Natural killer cell (primary cell): ENCODE measurements at regions not wholly inside any gene's neighbourhood (a gene's known extent, or its start where the extent isn't known, plus 50 kb on each side); places are given as distances from the start of the nearest gene placed in this dataset.

Source experiments
- ATAC-seq, 3 donors: fragments of 150-1000 bp in 2 of 3; fragments of 200-7000 bp in 1 of 3; cut with Tn5 transposase; 1 replicate in 1 of 3; 2 replicates in 2 of 3; pipeline ENCODE4 v1.10.0; 2021; ENCODE audit warnings: mild to moderate bottlenecking in 2 of 3, moderate library complexity in 2 of 3
- DNase-seq, 2 donors: peaks; one replicate each; pipeline versions ENCODE4 v3.0.0 to v3.0.0-alpha.2; 2013 to 2021; ENCODE audit warnings: mixed read lengths in 1 of 2
- H3K27ac ChIP-seq: one replicate; pipeline ENCODE4 v1.5.1; 2013; ENCODE audit warnings: mild to moderate bottlenecking, low read length
- H3K27me3 ChIP-seq: one replicate; pipeline ENCODE4 v1.6.1; 2013; ENCODE audit warnings: low read length; ENCODE audit not compliant: control insufficient read depth, insufficient read depth
- H3K36me3 ChIP-seq: one replicate; pipeline ENCODE4 v1.6.1; 2013; ENCODE audit warnings: low read length; ENCODE audit not compliant: control insufficient read depth, insufficient read depth
- H3K4me1 ChIP-seq: one replicate; pipeline ENCODE4 v1.6.1; 2013; ENCODE audit warnings: low read length; ENCODE audit not compliant: control insufficient read depth, insufficient read depth
- H3K4me3 ChIP-seq: one replicate; pipeline ENCODE4 v1.5.1; 2013; ENCODE audit warnings: low read length
- H3K9me3 ChIP-seq: one replicate; pipeline ENCODE4 v1.6.1; 2013; ENCODE audit warnings: low read length; ENCODE audit not compliant: control insufficient read depth, insufficient read depth
- H3K27ac Mint-ChIP-seq, 2 donors: one replicate each; pipeline ENCODE4 v1.8.0; 2022; ENCODE audit warnings: mild to moderate bottlenecking in 2 of 2, mixed read lengths in 2 of 2, moderate library complexity in 1 of 2
- H3K27me3 Mint-ChIP-seq, 2 donors: one replicate each; pipeline ENCODE4 v1.8.0; 2022; ENCODE audit warnings: low read depth in 2 of 2, mixed read lengths in 2 of 2
- H3K36me3 Mint-ChIP-seq: one replicate; pipeline ENCODE4 v1.8.0; 2022; ENCODE audit warnings: mixed read lengths
- H3K4me1 Mint-ChIP-seq, 2 donors: one replicate each; pipeline ENCODE4 v1.8.0; 2022; ENCODE audit warnings: mixed read lengths in 2 of 2
- H3K4me3 Mint-ChIP-seq: one replicate; pipeline ENCODE4 v1.8.0; 2022; ENCODE audit warnings: mild to moderate bottlenecking, moderate library complexity, mixed read lengths
- H3K9me3 Mint-ChIP-seq, 2 donors: one replicate each; pipeline ENCODE4 v1.8.0; 2022; ENCODE audit warnings: mixed read lengths in 2 of 2
- CTCF ChIP-seq: fragments of 200-600 bp; IDR thresholded peaks from one replicate; pipeline ENCODE4 v1.8.0; 2022; ENCODE audit warnings: antibody characterized with exemption
- WGBS: methylation state at CpG from one replicate; pipeline ENCODE4 v1.1.7; 2013; ENCODE audit warnings: missing lambda C conversion rate; ENCODE audit not compliant: insufficient coverage; 5-methylcytosine and 5-hydroxymethylcytosine counted together
- intact Hi-C: fragments of 100-400 bp; cut with micrococcal nuclease; formaldehyde crosslinking; loops from one replicate; pipeline ENCODE4 v1.14.2; 2022

- Histone ChIP-seq H3K4me1 (no peaks in the 10 kb centered on the region), H3K4me3 (no peak overlapping the region), H3K9me3 (no peaks in the 10 kb centered on the region), H3K27me3 (no peaks in the 10 kb centered on the region), H3K27ac (no peak overlapping the region), H3K36me3 (no peaks in the 10 kb centered on the region)
- WGBS: no CpG with 5 or more reads among the region's 1 CpG
- no peak for TF ChIP-seq CTCF
- intact Hi-C loops: no loop called here
- Mint-ChIP-seq H3K4me3 (no peak overlapping the region), H3K27me3 (peaks cover 0 to 11% of the 10 kb centered on the region in 2 donors), H3K4me1 (no peaks in the 10 kb centered on the region), H3K27ac (no peak overlapping the region), H3K9me3 (peaks cover 0 to 5% of the 10 kb centered on the region in 2 donors), H3K36me3 (no peaks in the 10 kb centered on the region)
- DNase-seq: no peak
- ATAC-seq: no peak
These were observed 92.3 kb upstream of the DCN start for GRCh38 chr12:91274916-91275315.

GRCh38 chr12:91273560-91273959, 90.9 kb upstream of the DCN start:
- no peaks in the 10 kb centered on the region for H3K27me3 ChIP-seq
- TF ChIP-seq CTCF: no peak
- 95% methylated on average over 5 of the region's 5 CpGs for WGBS
- no peak overlapping the region for H3K27ac Mint-ChIP-seq
- H3K9me3 ChIP-seq: no peaks in the 10 kb centered on the region
- H3K27me3 Mint-ChIP-seq: peaks cover 0 to 11% of the 10 kb centered on the region in 2 donors
- DNase-seq: no peak
- H3K4me3 Mint-ChIP-seq: no peak overlapping the region
- intact Hi-C loops: no loop called here
- no peak overlapping the region for H3K27ac ChIP-seq
- H3K36me3 Mint-ChIP-seq: no peaks in the 10 kb centered on the region
- no peaks in the 10 kb centered on the region for H3K36me3 ChIP-seq
- H3K4me1 ChIP-seq: no peaks in the 10 kb centered on the region
- H3K4me1 Mint-ChIP-seq: no peaks in the 10 kb centered on the region
- ATAC-seq: no peak
- H3K9me3 Mint-ChIP-seq: peaks cover 0 to 5% of the 10 kb centered on the region in 2 donors
- no peak overlapping the region for H3K4me3 ChIP-seq

GRCh38 chr12:91272461-91273063, 89.9 kb upstream of the DCN start:
- no peaks in the 10 kb centered on the region for H3K4me1 ChIP-seq
- Mint-ChIP-seq H3K27me3 (peaks cover 2 to 8% of the 10 kb centered on the region in 2 donors), H3K4me1 (no peaks in the 10 kb centered on the region), H3K27ac (no peak overlapping the region), H3K9me3 (peaks cover 0 to 3% of the 10 kb centered on the region in 2 donors), H3K4me3 (no peak overlapping the region), H3K36me3 (no peaks in the 10 kb centered on the region)
- DNase-seq: no peak
- no peaks in the 10 kb centered on the region for H3K9me3 ChIP-seq
- H3K4me3 ChIP-seq: no peak overlapping the region
- H3K27me3 ChIP-seq: no peaks in the 10 kb centered on the region
- 91% methylated on average over 4 of the region's 4 CpGs for WGBS
- H3K27ac ChIP-seq: no peak overlapping the region
- TF ChIP-seq CTCF: no peak
- intact Hi-C loops: no loop called here
- no peak for ATAC-seq
- H3K36me3 ChIP-seq: no peaks in the 10 kb centered on the region

- no peak for TF ChIP-seq CTCF
- DNase-seq (no peak), ATAC-seq (no peak)
- Histone ChIP-seq H3K9me3 (no peaks in the 10 kb centered on the region), H3K4me1 (no peaks in the 10 kb centered on the region), H3K27me3 (no peaks in the 10 kb centered on the region), H3K27ac (no peak overlapping the region), H3K36me3 (no peaks in the 10 kb centered on the region), H3K4me3 (no peak overlapping the region)
- Mint-ChIP-seq H3K27ac (no peak overlapping the region), H3K9me3 (peaks cover 0 to 2% of the 10 kb centered on the region in 2 donors), H3K4me3 (no peak overlapping the region), H3K27me3 (peaks cover 6% of the 10 kb centered on the region in 2 donors), H3K4me1 (no peaks in the 10 kb centered on the region), H3K36me3 (no peaks in the 10 kb centered on the region)
- intact Hi-C loops: no loop called here
- WGBS: 89% methylated on average over 4 of the region's 4 CpGs
These were observed 88.6 kb upstream of the DCN start for GRCh38 chr12:91271185-91271584.
